ENCODE measurements at regions not wholly inside any gene's neighbourhood (a gene's known extent, or its start where the extent isn't known, plus 50 kb on each side); places are given as distances from the start of the nearest gene placed in this dataset.
"Not testable (repeated sequence)": the region's sequence is repeated elsewhere in the genome, so short reads cannot be mapped to it uniquely, and the experiment has no call there.

DNA sequence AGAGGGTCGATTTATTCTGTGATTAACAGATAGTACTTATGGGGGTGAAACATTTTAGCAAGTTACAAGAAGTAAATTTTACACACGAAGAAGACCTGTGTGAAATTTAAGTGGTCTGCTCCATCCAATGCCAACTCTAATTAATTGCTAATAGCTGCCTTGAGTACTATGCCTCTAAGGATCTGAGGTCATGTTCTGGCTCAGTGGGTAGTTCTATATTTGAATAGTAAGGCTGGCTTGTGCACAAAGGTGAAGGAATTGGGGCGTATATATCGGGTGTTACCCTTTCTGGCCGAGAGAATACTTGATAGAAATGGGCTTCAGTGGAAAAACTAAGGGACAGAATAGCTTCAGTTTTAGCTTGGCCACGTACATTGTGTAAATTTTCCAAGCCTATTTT is 345.2 kb upstream of the ANKRD30A start:
- Mint-ChIP-seq H3K36me3 (ENCODE audit: low read depth) (no peaks in the 10 kb centered on the region), H3K27ac (no peak overlapping the region), H3K4me3 (no peak overlapping the region), H3K4me1 (ENCODE audit: low read depth) (no peaks in the 10 kb centered on the region), H3K27me3 (no peaks in the 10 kb centered on the region), H3K9me3 (peaks cover 2% of the 10 kb centered on the region)
- ATAC-seq, result no peak
- TF ChIP-seq, protein P1, sequence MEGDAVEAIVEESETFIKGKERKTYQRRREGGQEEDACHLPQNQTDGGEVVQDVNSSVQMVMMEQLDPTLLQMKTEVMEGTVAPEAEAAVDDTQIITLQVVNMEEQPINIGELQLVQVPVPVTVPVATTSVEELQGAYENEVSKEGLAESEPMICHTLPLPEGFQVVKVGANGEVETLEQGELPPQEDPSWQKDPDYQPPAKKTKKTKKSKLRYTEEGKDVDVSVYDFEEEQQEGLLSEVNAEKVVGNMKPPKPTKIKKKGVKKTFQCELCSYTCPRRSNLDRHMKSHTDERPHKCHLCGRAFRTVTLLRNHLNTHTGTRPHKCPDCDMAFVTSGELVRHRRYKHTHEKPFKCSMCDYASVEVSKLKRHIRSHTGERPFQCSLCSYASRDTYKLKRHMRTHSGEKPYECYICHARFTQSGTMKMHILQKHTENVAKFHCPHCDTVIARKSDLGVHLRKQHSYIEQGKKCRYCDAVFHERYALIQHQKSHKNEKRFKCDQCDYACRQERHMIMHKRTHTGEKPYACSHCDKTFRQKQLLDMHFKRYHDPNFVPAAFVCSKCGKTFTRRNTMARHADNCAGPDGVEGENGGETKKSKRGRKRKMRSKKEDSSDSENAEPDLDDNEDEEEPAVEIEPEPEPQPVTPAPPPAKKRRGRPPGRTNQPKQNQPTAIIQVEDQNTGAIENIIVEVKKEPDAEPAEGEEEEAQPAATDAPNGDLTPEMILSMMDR (IDR thresholded peaks at IDR 0.05), result no peak
- ChIA-PET POLR2A (no interaction called here), CTCF (no interaction called here)
- DNase-seq, result no peak
- intact Hi-C loops (cut with micrococcal nuclease), result no loop called here

DNA sequence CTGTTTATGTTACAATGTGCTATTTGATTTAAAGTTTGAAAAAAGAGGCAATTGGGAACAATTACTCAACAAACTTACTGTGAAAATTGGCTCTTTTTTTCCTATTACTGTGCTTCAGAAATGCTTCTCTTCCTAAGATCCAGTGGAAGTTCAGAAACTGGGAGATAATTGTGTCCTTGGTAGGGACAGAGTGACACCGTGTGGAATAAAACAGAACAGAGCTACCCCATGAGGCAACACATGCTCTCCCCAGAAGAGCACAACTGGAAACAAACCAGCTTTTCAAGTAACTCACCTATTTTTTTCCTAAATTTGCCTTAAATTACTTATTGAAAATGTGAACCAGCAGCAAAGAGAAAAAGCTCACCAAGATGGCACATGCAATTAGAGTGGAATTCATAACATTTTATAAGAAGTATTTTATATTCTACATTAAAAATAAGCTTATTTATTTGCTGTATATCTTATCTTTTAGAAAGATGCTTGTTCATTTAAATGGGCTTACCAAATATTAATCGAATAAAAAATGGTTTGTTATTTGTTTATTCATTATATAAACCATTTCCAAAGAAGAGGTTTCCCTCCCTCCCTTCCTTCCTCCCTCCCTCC is 346.1 kb upstream of the ANKRD30A start:
- intact Hi-C loops (cut with micrococcal nuclease), result no loop called here
- POLR2A ChIA-PET, result no interaction called here
- ATAC-seq, result no peak

DNA sequence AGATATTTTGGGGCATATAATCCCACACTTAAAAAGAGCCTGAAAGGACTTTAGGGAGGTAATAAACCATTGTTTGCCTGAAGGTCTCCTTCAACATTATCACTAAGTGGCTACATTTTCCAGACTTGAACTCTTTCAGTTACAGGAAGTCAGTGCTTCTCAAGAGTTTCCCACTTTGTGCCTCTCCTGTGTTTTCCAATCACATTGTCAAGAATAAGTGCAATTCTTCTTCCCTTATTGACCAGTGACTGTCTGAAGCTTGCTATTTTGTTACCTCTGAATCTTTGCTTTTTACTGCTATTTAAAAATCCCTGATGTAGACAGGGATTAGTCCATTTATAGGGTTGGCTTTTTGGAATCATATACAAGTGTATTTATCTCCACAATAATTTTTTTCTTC is 346.7 kb upstream of the ANKRD30A start:
- TF ChIP-seq, protein P1 (IDR thresholded peaks at IDR 0.05), result no peak
- Mint-ChIP-seq H3K9me3 (peaks cover 2% of the 10 kb centered on the region), H3K36me3 (ENCODE audit: low read depth) (no peaks in the 10 kb centered on the region), H3K4me1 (ENCODE audit: low read depth) (no peaks in the 10 kb centered on the region), H3K4me3 (no peak overlapping the region), H3K27me3 (no peaks in the 10 kb centered on the region), H3K27ac (no peak overlapping the region)
- ChIA-PET POLR2A (no interaction called here), CTCF (no interaction called here)
- DNase-seq, result no peak
- intact Hi-C loops (cut with micrococcal nuclease), result no loop called here
- no peak for ATAC-seq

More for the DNA sequence above, 346.1 kb upstream of the ANKRD30A start:
- no peak overlapping the region for H3K4me3 Mint-ChIP-seq
- peaks cover 2% of the 10 kb centered on the region for H3K9me3 Mint-ChIP-seq
- DNase-seq, result no peak
- TF ChIP-seq, protein P1 (IDR thresholded peaks at IDR 0.05), result no peak
- no peak overlapping the region for H3K27ac Mint-ChIP-seq
- no peaks in the 10 kb centered on the region for H3K36me3 Mint-ChIP-seq (ENCODE audit: low read depth)
- no peaks in the 10 kb centered on the region for H3K27me3 Mint-ChIP-seq
- CTCF ChIA-PET, result no interaction called here
- no peaks in the 10 kb centered on the region for H3K4me1 Mint-ChIP-seq (ENCODE audit: low read depth)

DNA sequence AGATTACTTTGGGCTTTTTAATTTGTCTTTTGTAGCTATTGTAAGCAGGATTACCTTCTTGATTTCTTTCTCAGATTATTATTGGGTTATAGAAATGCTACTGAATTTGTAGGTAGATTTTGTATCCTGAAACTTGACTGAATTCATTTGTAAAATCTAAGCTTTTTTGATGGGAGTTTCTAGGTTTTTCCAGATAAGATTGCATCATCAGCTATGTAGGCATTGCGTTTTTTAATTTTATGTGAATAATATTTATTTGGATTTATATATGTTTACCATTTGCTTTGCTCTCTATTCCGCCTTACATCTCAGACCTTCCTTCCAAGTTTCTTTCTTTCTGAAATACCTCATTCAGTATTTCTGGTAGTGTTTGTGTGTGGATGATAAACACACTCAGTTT is 351.7 kb upstream of the ANKRD30A start:
- ChIA-PET CTCF (no interaction called here), POLR2A (no interaction called here)
- Mint-ChIP-seq H3K4me1 (ENCODE audit: low read depth) (no peaks in the 10 kb centered on the region), H3K27ac (no peak overlapping the region), H3K9me3 (no peaks in the 10 kb centered on the region), H3K4me3 (no peak overlapping the region), H3K36me3 (ENCODE audit: low read depth) (no peaks in the 10 kb centered on the region), H3K27me3 (no peaks in the 10 kb centered on the region)
- DNase-seq, result no peak
- intact Hi-C loops (cut with micrococcal nuclease), result no loop called here
- TF ChIP-seq, protein P1 (IDR thresholded peaks at IDR 0.05), result no peak
- ATAC-seq, result no peak

DNA sequence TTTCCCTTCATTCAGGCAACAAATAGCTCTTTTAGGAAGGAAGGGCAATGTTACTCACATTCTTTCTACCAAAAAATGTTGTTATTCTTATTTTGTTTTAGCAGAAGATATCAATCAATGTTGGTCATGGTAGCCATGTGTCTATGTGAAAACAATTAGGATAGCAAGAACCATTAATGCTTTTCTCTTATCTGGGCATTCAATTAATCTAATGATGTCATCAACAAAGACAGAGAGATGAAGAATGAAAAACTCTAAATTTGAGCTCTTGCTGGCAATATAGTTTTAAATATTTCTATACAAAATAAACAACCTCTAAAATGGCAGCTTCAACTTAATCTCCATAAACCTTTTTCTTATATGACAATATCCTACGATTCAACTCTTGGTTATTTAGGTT is 353.7 kb upstream of the ANKRD30A start:
- ATAC-seq, result no peak
- Mint-ChIP-seq H3K27me3 (no peaks in the 10 kb centered on the region), H3K36me3 (ENCODE audit: low read depth) (no peaks in the 10 kb centered on the region)

DNA sequence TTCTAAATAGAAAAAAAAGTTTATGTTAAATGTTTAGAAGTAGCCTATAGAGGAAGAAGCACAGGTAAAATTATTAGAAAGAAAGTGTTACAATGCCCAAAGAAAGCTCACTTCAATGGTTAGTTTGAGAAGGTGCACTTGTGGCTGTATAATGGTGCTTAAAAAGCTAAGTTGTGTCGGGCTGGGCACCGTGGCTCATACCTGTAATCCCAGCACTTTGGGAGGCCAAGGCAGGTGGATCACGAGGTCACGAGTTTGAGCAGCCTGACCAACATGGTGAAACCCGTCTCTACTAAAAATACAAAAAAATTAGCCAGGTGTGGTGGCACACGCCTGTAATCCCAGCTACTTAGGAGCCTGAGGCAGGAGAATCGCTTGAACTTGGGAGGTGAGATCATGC is 355.7 kb upstream of the ANKRD30A start:
- H3K4me1 Mint-ChIP-seq (ENCODE audit: low read depth); H3K27ac Mint-ChIP-seq; H3K4me3 Mint-ChIP-seq; POLR2A ChIA-PET; CTCF ChIA-PET; DNase-seq; H3K9me3 Mint-ChIP-seq; ATAC-seq; intact Hi-C loops (cut with micrococcal nuclease); H3K27me3 Mint-ChIP-seq; H3K36me3 Mint-ChIP-seq (ENCODE audit: low read depth): not testable (repeated sequence)

More for the DNA sequence above, 353.7 kb upstream of the ANKRD30A start:
- DNase-seq, result no peak
- TF ChIP-seq, protein P1 (IDR thresholded peaks at IDR 0.05), result no peak
- CTCF ChIA-PET, result no interaction called here
- Mint-ChIP-seq H3K4me3 (no peak overlapping the region), H3K4me1 (ENCODE audit: low read depth) (no peaks in the 10 kb centered on the region), H3K27ac (no peak overlapping the region), H3K9me3 (no peaks in the 10 kb centered on the region)
- intact Hi-C loops (cut with micrococcal nuclease), result no loop called here
- POLR2A ChIA-PET, result no interaction called here
